ENCODE measurements at regions not wholly inside any gene's neighbourhood (a gene's known extent, or its start where the extent isn't known, plus 50 kb on each side); places are given as distances from the start of the nearest gene placed in this dataset.
"Not testable (repeated sequence)": the region's sequence is repeated elsewhere in the genome, so short reads cannot be mapped to it uniquely, and the experiment has no call there.

DNA sequence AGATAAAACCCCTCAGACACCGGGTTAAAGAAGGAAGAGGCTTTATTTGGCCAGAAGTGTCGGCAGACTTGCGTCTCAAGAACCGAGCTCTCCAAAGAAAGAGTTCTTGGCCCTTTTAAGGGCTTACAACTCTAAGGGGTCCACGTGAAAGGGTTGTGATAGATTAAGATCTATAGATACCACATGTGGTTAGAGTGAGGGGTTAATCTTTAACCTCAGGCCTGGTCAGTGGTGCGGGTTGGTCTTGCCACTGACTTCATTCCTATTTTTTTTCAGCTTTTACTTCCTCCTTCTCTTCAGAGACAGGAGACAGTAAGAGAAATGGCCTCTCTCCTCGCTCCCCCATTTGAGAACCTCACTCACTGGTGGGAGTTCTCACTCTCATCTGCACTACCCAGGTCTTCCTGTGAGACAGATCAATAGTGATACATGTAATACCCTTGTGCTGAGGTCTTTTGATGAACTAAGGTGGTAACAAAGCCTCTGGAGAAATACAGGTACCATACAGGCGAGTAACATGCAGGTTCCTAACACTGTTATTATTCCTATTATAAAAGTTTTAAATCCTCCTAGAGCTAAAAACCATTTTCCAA lies 52.4 kb upstream of the COX7C start:
- no peak for DNase-seq

DNA sequence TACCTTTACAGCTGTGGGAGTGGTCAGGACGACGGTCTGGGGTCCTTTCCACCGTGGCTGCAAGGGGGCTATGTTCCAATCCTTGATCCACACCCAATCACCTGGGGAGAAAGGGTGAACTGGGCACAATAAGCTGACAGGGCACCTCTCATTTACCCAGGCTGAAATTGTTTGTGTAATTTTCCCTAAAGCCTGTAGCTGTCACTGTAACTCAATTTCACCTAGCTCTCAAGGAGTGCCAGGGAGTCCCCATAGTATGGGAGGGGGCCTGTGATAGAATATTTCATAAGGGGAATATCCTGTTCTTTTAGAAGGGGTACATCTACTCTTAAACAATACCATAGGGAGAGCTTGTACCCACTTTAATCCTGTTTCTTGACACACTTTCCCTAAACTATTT lies 51.7 kb upstream of the COX7C start:
- not testable (repeated sequence) for DNase-seq
